ENCODE measurements at regions not wholly inside any gene's neighbourhood (a gene's known extent, or its start where the extent isn't known, plus 50 kb on each side); places are given as distances from the start of the nearest gene placed in this dataset.
"Not testable (repeated sequence)": the region's sequence is repeated elsewhere in the genome, so short reads cannot be mapped to it uniquely, and the experiment has no call there.

- Histone ChIP-seq H3K4me1 (ENCODE audit: control insufficient read depth, insufficient read depth, low read length) (no peaks in the 10 kb centered on the region), H3K9me3 (ENCODE audit: control insufficient read depth, insufficient read depth, low read length) (no peaks in the 10 kb centered on the region; the same call in 1 of the 2 replicates), H3K9ac (ENCODE audit: low read depth, low read length) (no peak overlapping the region), H3K27ac (ENCODE audit: low read depth, low read length) (no peak overlapping the region), H3K27me3 (ENCODE audit: control insufficient read depth, insufficient read depth, low read length) (no peaks in the 10 kb centered on the region), H3K4me3 (ENCODE audit: low read depth, low read length) (no peak overlapping the region), H3K36me3 (ENCODE audit: control insufficient read depth, insufficient read depth, low read length) (no peaks in the 10 kb centered on the region)
Measured at GRCh38 chr4:45502471-45502870, 621.4 kb downstream of the GABRG1 start.

GRCh38 chr4:45484740-45485139, 639.1 kb downstream of the GABRG1 start:
- Histone ChIP-seq H3K4me1 (ENCODE audit: control insufficient read depth, insufficient read depth, low read length) (no peaks in the 10 kb centered on the region), H3K27me3 (ENCODE audit: control insufficient read depth, insufficient read depth, low read length) (no peaks in the 10 kb centered on the region), H3K9me3 (ENCODE audit: control insufficient read depth, insufficient read depth, low read length) (no peaks in the 10 kb centered on the region), H3K27ac (ENCODE audit: low read depth, low read length) (no peak overlapping the region), H3K4me3 (ENCODE audit: low read depth, low read length) (no peak overlapping the region), H3K36me3 (ENCODE audit: control insufficient read depth, insufficient read depth, low read length) (no peaks in the 10 kb centered on the region), H3K9ac (ENCODE audit: low read depth, low read length) (no peak overlapping the region)

- Histone ChIP-seq H3K9me3 (ENCODE audit: control insufficient read depth, insufficient read depth, low read length) (peaks cover 8% of the 10 kb centered on the region; the same call in 1 of the 2 replicates), H3K4me1 (ENCODE audit: control insufficient read depth, insufficient read depth, low read length) (no peaks in the 10 kb centered on the region), H3K27ac (ENCODE audit: low read depth, low read length) (no peak overlapping the region), H3K36me3 (ENCODE audit: control insufficient read depth, insufficient read depth, low read length) (no peaks in the 10 kb centered on the region), H3K4me3 (ENCODE audit: low read depth, low read length) (no peak overlapping the region), H3K9ac (ENCODE audit: low read depth, low read length) (no peak overlapping the region), H3K27me3 (ENCODE audit: control insufficient read depth, insufficient read depth, low read length) (no peaks in the 10 kb centered on the region)
Measured at GRCh38 chr4:45482346-45482745, 641.5 kb downstream of the GABRG1 start.

GRCh38 chr4:45477311-45477733, 646.5 kb downstream of the GABRG1 start:
- no peak overlapping the region for H3K9ac ChIP-seq (ENCODE audit: low read depth, low read length)
- H3K27me3 ChIP-seq (ENCODE audit: control insufficient read depth, insufficient read depth, low read length) = no peaks in the 10 kb centered on the region
- no peak overlapping the region for H3K27ac ChIP-seq (ENCODE audit: low read depth, low read length)
- no peaks in the 10 kb centered on the region for H3K36me3 ChIP-seq (ENCODE audit: control insufficient read depth, insufficient read depth, low read length)
- no peak overlapping the region for H3K4me3 ChIP-seq (ENCODE audit: low read depth, low read length)
- no peaks in the 10 kb centered on the region for H3K4me1 ChIP-seq (ENCODE audit: control insufficient read depth, insufficient read depth, low read length)
- H3K9me3 ChIP-seq (ENCODE audit: control insufficient read depth, insufficient read depth, low read length) = peaks cover 46% of the 10 kb centered on the region

GRCh38 chr4:45475548-45475947, 648.3 kb downstream of the GABRG1 start:
- Histone ChIP-seq H3K36me3 (ENCODE audit: control insufficient read depth, insufficient read depth, low read length) (no peaks in the 10 kb centered on the region), H3K27ac (ENCODE audit: low read depth, low read length) (no peak overlapping the region), H3K9me3 (ENCODE audit: control insufficient read depth, insufficient read depth, low read length) (peaks cover 51% of the 10 kb centered on the region), H3K4me1 (ENCODE audit: control insufficient read depth, insufficient read depth, low read length) (no peaks in the 10 kb centered on the region), H3K27me3 (ENCODE audit: control insufficient read depth, insufficient read depth, low read length) (no peaks in the 10 kb centered on the region), H3K4me3 (ENCODE audit: low read depth, low read length) (no peak overlapping the region), H3K9ac (ENCODE audit: low read depth, low read length) (no peak overlapping the region)

- Histone ChIP-seq H3K36me3 (ENCODE audit: control insufficient read depth, insufficient read depth, low read length) (no peaks in the 10 kb centered on the region), H3K4me1 (ENCODE audit: control insufficient read depth, insufficient read depth, low read length) (no peaks in the 10 kb centered on the region), H3K9ac (ENCODE audit: low read depth, low read length) (no peak overlapping the region), H3K27me3 (ENCODE audit: control insufficient read depth, insufficient read depth, low read length) (no peaks in the 10 kb centered on the region), H3K4me3 (ENCODE audit: low read depth, low read length) (no peak overlapping the region), H3K9me3 (ENCODE audit: control insufficient read depth, insufficient read depth, low read length) (peaks cover 42% of the 10 kb centered on the region), H3K27ac (ENCODE audit: low read depth, low read length) (no peak overlapping the region)
Measured at GRCh38 chr4:45472490-45472889, 651.4 kb downstream of the GABRG1 start.

GRCh38 chr4:45471335-45471734, 652.5 kb downstream of the GABRG1 start:
- Histone ChIP-seq H3K9me3 (ENCODE audit: control insufficient read depth, insufficient read depth, low read length) (peaks cover 37% of the 10 kb centered on the region), H3K27me3 (ENCODE audit: control insufficient read depth, insufficient read depth, low read length) (no peaks in the 10 kb centered on the region), H3K36me3 (ENCODE audit: control insufficient read depth, insufficient read depth, low read length) (no peaks in the 10 kb centered on the region), H3K4me3 (ENCODE audit: low read depth, low read length) (no peak overlapping the region), H3K9ac (ENCODE audit: low read depth, low read length) (no peak overlapping the region), H3K4me1 (ENCODE audit: control insufficient read depth, insufficient read depth, low read length) (no peaks in the 10 kb centered on the region), H3K27ac (ENCODE audit: low read depth, low read length) (no peak overlapping the region)

- Histone ChIP-seq H3K9ac (ENCODE audit: low read depth, low read length) (no peak overlapping the region), H3K4me1 (ENCODE audit: control insufficient read depth, insufficient read depth, low read length) (no peaks in the 10 kb centered on the region), H3K36me3 (ENCODE audit: control insufficient read depth, insufficient read depth, low read length) (no peaks in the 10 kb centered on the region), H3K27ac (ENCODE audit: low read depth, low read length) (no peak overlapping the region), H3K9me3 (ENCODE audit: control insufficient read depth, insufficient read depth, low read length) (peaks cover 5% of the 10 kb centered on the region; the same call in 1 of the 2 replicates), H3K27me3 (ENCODE audit: control insufficient read depth, insufficient read depth, low read length) (no peaks in the 10 kb centered on the region), H3K4me3 (ENCODE audit: low read depth, low read length) (no peak overlapping the region)
Measured at GRCh38 chr4:45467157-45467556, 656.7 kb downstream of the GABRG1 start.

GRCh38 chr4:45460157-45460556, 663.7 kb downstream of the GABRG1 start:
- peak overlapping the region; percentile 14 for H3K27ac ChIP-seq (ENCODE audit: low read depth, low read length)
- H3K4me3 ChIP-seq (ENCODE audit: low read depth, low read length); H3K36me3 ChIP-seq (ENCODE audit: control insufficient read depth, insufficient read depth, low read length); H3K9ac ChIP-seq (ENCODE audit: low read depth, low read length); H3K4me1 ChIP-seq (ENCODE audit: control insufficient read depth, insufficient read depth, low read length); H3K27me3 ChIP-seq (ENCODE audit: control insufficient read depth, insufficient read depth, low read length): not testable (repeated sequence)
- peaks cover 15% of the 10 kb centered on the region for H3K9me3 ChIP-seq (ENCODE audit: control insufficient read depth, insufficient read depth, low read length)

GRCh38 chr4:45455217-45455616, 668.6 kb downstream of the GABRG1 start:
- H3K9me3 ChIP-seq (ENCODE audit: control insufficient read depth, insufficient read depth, low read length) = peaks cover 15% of the 10 kb centered on the region
- no peaks in the 10 kb centered on the region for H3K4me1 ChIP-seq (ENCODE audit: control insufficient read depth, insufficient read depth, low read length)
- no peak overlapping the region for H3K9ac ChIP-seq (ENCODE audit: low read depth, low read length)
- H3K36me3 ChIP-seq (ENCODE audit: control insufficient read depth, insufficient read depth, low read length) = no peaks in the 10 kb centered on the region
- H3K27me3 ChIP-seq (ENCODE audit: control insufficient read depth, insufficient read depth, low read length) = no peaks in the 10 kb centered on the region
- no peak overlapping the region for H3K27ac ChIP-seq (ENCODE audit: low read depth, low read length)
- H3K4me3 ChIP-seq (ENCODE audit: low read depth, low read length) = no peak overlapping the region

- Histone ChIP-seq H3K9ac (ENCODE audit: low read depth, low read length) (no peak overlapping the region), H3K4me3 (ENCODE audit: low read depth, low read length) (no peak overlapping the region), H3K4me1 (ENCODE audit: control insufficient read depth, insufficient read depth, low read length) (no peaks in the 10 kb centered on the region), H3K9me3 (ENCODE audit: control insufficient read depth, insufficient read depth, low read length) (no peaks in the 10 kb centered on the region; the same call in 1 of the 2 replicates), H3K36me3 (ENCODE audit: control insufficient read depth, insufficient read depth, low read length) (no peaks in the 10 kb centered on the region), H3K27ac (ENCODE audit: low read depth, low read length) (no peak overlapping the region), H3K27me3 (ENCODE audit: control insufficient read depth, insufficient read depth, low read length) (no peaks in the 10 kb centered on the region)
Measured at GRCh38 chr4:45453258-45453853, 670.5 kb downstream of the GABRG1 start.

All from HUES48 (cell line).